Thyroid gland (tissue), 4 donors: ENCODE measurements at regions not wholly inside any gene's neighbourhood (a gene's known extent, or its start where the extent isn't known, plus 50 kb on each side); places are given as distances from the start of the nearest gene placed in this dataset.

ENCODE experiments used
- CTCF ChIP-seq, 6 experiments: fragments of 200-600 bp in 3 of 6; fragments of 450-650 bp in 3 of 6; sonication (generic) in 3 of 6; IDR thresholded peaks; one replicate each; pipeline ENCODE4 v1.5.1; 2016 to 2019; ENCODE audit warnings: antibody characterized with exemption in 6 of 6, mild to moderate bottlenecking in 2 of 6, inconsistent platforms in 1 of 6, moderate library complexity in 1 of 6
- POLR2A ChIP-seq, 2 donors: fragments of 450-650 bp; IDR thresholded peaks; one replicate each; pipeline ENCODE4 v1.6.1; 2017; ENCODE audit warnings: antibody characterized with exemption in 2 of 2, mild to moderate bottlenecking in 2 of 2, moderate library complexity in 1 of 2

GRCh38 chr6:159117563-159117962, 51.6 kb upstream of the FNDC1 start:
- TF ChIP-seq POLR2A (IDR thresholded peaks at IDR 0.05) (no peak), CTCF (IDR thresholded peaks at IDR 0.05) (no peak)
